ENCODE measurements at regions not wholly inside any gene's neighbourhood (a gene's known extent, or its start where the extent isn't known, plus 50 kb on each side); places are given as distances from the start of the nearest gene placed in this dataset.

DNA sequence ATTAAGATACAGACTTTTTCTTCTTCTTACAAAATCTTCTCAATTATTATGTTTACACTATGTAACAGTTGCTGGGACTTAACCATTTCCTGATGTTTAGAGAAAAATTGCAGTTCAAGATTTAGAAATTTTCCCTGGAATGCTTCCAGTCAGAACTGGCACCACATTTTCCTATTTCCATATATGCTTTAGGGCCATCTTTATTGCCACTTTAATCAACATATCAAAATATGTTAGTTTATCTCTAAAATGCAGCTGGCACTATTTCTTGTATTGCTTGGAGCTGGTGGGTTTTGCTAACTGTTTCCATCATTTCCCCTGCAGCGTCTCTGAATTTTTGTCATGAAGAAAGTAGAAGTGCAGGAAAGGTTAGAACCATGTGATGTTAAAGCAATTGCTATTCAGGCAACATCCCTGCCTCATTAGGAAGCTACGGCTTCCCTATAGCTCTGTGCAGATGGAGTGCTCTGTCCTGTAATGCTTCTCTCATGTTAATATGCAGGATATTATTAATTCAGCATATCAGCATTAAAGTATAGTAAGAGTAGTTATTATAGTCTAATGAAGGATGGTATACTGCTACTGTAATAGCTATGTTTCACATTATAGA is 269.1 kb downstream of the MTRR start:
- TF ChIP-seq EZH2 (IDR thresholded peaks at IDR 0.05; ENCODE audit: low read length, missing control alignments), result no peak
- TF ChIP-seq CTCF (conservative IDR thresholded peaks at IDR 0.05 in 1 of 2, IDR thresholded peaks at IDR 0.05 in 1 of 2; ENCODE audit: low read depth in 1 of 2, low read length in 2 of 2), result no peak

All from fibroblast of lung (primary cell).